Chondrocyte (in vitro differentiated cells): ENCODE measurements at regions not wholly inside any gene's neighbourhood (a gene's known extent, or its start where the extent isn't known, plus 50 kb on each side); places are given as distances from the start of the nearest gene placed in this dataset.
"Not testable (repeated sequence)": the region's sequence is repeated elsewhere in the genome, so short reads cannot be mapped to it uniquely, and the experiment has no call there.

Experiments used
- DNase-seq: peaks from one replicate; pipeline ENCODE4 v3.0.0; 2021; ENCODE audit warnings: mixed read lengths, low spot score
- H3K27ac Mint-ChIP-seq: one replicate; pipeline ENCODE4 v1.8.0; 2021; ENCODE audit warnings: mild to moderate bottlenecking, moderate library complexity, mixed read lengths; ENCODE audit not compliant: unreplicated experiment
- H3K27me3 Mint-ChIP-seq: 2 replicates; pipeline ENCODE4 v1.8.0; 2021; ENCODE audit warnings: low read depth, mixed read lengths
- H3K36me3 Mint-ChIP-seq: 2 replicates; pipeline ENCODE4 v1.8.0; 2021; ENCODE audit warnings: low read depth, mixed read lengths
- H3K4me1 Mint-ChIP-seq: 2 replicates; pipeline ENCODE4 v1.8.0; 2021; ENCODE audit warnings: low read depth, mild to moderate bottlenecking, mixed read lengths
- H3K4me3 Mint-ChIP-seq: one replicate; pipeline ENCODE4 v1.8.0; 2021; ENCODE audit warnings: mild to moderate bottlenecking, moderate library complexity, mixed read lengths; ENCODE audit not compliant: unreplicated experiment
- H3K9me3 Mint-ChIP-seq: 2 replicates; pipeline ENCODE4 v1.8.0; 2021; ENCODE audit warnings: low read depth, mixed read lengths
- CTCF ChIP-seq: fragments of 200-600 bp; sonication (generic); IDR thresholded peaks from 2 replicates; pipeline ENCODE4 v1.5.0; 2021; ENCODE audit warnings: antibody characterized with exemption, mild to moderate bottlenecking, moderate library complexity

- no peak overlapping the region for H3K4me3 Mint-ChIP-seq
- H3K36me3 Mint-ChIP-seq, result no peaks in the 10 kb centered on the region
- TF ChIP-seq CTCF, result no peak
- H3K27ac Mint-ChIP-seq, result no peak overlapping the region
- peaks cover 3% of the 10 kb centered on the region for H3K9me3 Mint-ChIP-seq
- peaks cover 2% of the 10 kb centered on the region for H3K27me3 Mint-ChIP-seq
- no peaks in the 10 kb centered on the region for H3K4me1 Mint-ChIP-seq
- no peak for DNase-seq
Observed at GRCh38 chr7:145732521-145732920, 384.1 kb upstream of the CNTNAP2 start.

GRCh38 chr7:145729691-145730090, 386.9 kb upstream of the CNTNAP2 start:
- no peaks in the 10 kb centered on the region for H3K36me3 Mint-ChIP-seq
- peaks cover 2% of the 10 kb centered on the region for H3K27me3 Mint-ChIP-seq
- no peak overlapping the region for H3K27ac Mint-ChIP-seq
- no peak for DNase-seq
- no peak overlapping the region for H3K4me3 Mint-ChIP-seq
- no peaks in the 10 kb centered on the region for H3K4me1 Mint-ChIP-seq
- peaks cover 3% of the 10 kb centered on the region for H3K9me3 Mint-ChIP-seq
- TF ChIP-seq CTCF, result no peak

- Mint-ChIP-seq H3K9me3 (peaks cover 6% of the 10 kb centered on the region), H3K36me3 (no peaks in the 10 kb centered on the region), H3K27me3 (no peaks in the 10 kb centered on the region), H3K27ac (no peak overlapping the region), H3K4me1 (no peaks in the 10 kb centered on the region), H3K4me3 (no peak overlapping the region)
- TF ChIP-seq CTCF, result no peak
- DNase-seq, result no peak
Observed at GRCh38 chr7:145718129-145718528, 398.5 kb upstream of the CNTNAP2 start.

GRCh38 chr7:145700488-145700887, 416.1 kb upstream of the CNTNAP2 start:
- no peaks in the 10 kb centered on the region for H3K36me3 Mint-ChIP-seq
- no peak for TF ChIP-seq CTCF
- peaks cover 3% of the 10 kb centered on the region for H3K9me3 Mint-ChIP-seq
- H3K27ac Mint-ChIP-seq, result no peak overlapping the region
- no peak overlapping the region for H3K4me3 Mint-ChIP-seq
- H3K27me3 Mint-ChIP-seq, result no peaks in the 10 kb centered on the region
- no peak for DNase-seq
- no peaks in the 10 kb centered on the region for H3K4me1 Mint-ChIP-seq

GRCh38 chr7:145698526-145699262, 417.9 kb upstream of the CNTNAP2 start:
- no peaks in the 10 kb centered on the region for H3K4me1 Mint-ChIP-seq
- no peak overlapping the region for H3K27ac Mint-ChIP-seq
- no peak for DNase-seq
- no peak overlapping the region for H3K4me3 Mint-ChIP-seq
- H3K36me3 Mint-ChIP-seq, result no peaks in the 10 kb centered on the region
- no peak for TF ChIP-seq CTCF
- H3K27me3 Mint-ChIP-seq, result no peaks in the 10 kb centered on the region
- H3K9me3 Mint-ChIP-seq, result no peaks in the 10 kb centered on the region

- H3K36me3 Mint-ChIP-seq, result not testable (repeated sequence)
Observed at GRCh38 chr7:145697412-145698107, 419.0 kb upstream of the CNTNAP2 start.

More at GRCh38 chr7:145697412-145698107, 419.0 kb upstream of the CNTNAP2 start:
- not testable (repeated sequence) for DNase-seq, H3K9me3 Mint-ChIP-seq, H3K27ac Mint-ChIP-seq, H3K27me3 Mint-ChIP-seq, H3K4me1 Mint-ChIP-seq, H3K4me3 Mint-ChIP-seq
